Sigmoid colon (tissue), 4 donors: ENCODE measurements at regions not wholly inside any gene's neighbourhood (a gene's known extent, or its start where the extent isn't known, plus 50 kb on each side); places are given as distances from the start of the nearest gene placed in this dataset.

Experiments
- EP300 ChIP-seq, 4 donors: sonication (generic); formaldehyde crosslinking; IDR thresholded peaks; one replicate each; pipeline ENCODE4 v1.6.1; 2017; ENCODE audit warnings: antibody characterized with exemption in 4 of 4
- POLR2A ChIP-seq, 2 donors: fragments of 450-650 bp; IDR thresholded peaks; one replicate each; pipeline ENCODE4 v1.6.1; 2016; ENCODE audit warnings: antibody characterized with exemption in 2 of 2, mild to moderate bottlenecking in 2 of 2, moderate library complexity in 2 of 2
- TF ChIP-seq, protein P1 (sequence below), 4 experiments: fragments of 450-650 bp in 3 of 4; fragments of 200-600 bp in 1 of 4; IDR thresholded peaks; one replicate each; pipeline ENCODE4 v1.5.1; 2016 to 2019; ENCODE audit warnings: antibody characterized with exemption in 4 of 4, mild to moderate bottlenecking in 3 of 4, moderate library complexity in 2 of 4

GRCh38 chr2:234189230-234189629, 138.7 kb downstream of the SPP2 start:
- no peak for TF ChIP-seq EP300 (IDR thresholded peaks at IDR 0.05)
- TF ChIP-seq, protein P1, sequence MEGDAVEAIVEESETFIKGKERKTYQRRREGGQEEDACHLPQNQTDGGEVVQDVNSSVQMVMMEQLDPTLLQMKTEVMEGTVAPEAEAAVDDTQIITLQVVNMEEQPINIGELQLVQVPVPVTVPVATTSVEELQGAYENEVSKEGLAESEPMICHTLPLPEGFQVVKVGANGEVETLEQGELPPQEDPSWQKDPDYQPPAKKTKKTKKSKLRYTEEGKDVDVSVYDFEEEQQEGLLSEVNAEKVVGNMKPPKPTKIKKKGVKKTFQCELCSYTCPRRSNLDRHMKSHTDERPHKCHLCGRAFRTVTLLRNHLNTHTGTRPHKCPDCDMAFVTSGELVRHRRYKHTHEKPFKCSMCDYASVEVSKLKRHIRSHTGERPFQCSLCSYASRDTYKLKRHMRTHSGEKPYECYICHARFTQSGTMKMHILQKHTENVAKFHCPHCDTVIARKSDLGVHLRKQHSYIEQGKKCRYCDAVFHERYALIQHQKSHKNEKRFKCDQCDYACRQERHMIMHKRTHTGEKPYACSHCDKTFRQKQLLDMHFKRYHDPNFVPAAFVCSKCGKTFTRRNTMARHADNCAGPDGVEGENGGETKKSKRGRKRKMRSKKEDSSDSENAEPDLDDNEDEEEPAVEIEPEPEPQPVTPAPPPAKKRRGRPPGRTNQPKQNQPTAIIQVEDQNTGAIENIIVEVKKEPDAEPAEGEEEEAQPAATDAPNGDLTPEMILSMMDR (IDR thresholded peaks at IDR 0.05): no peak
- no peak for TF ChIP-seq POLR2A (IDR thresholded peaks at IDR 0.05)
